Ovary (tissue), 7 donors: ENCODE measurements at regions not wholly inside any gene's neighbourhood (a gene's known extent, or its start where the extent isn't known, plus 50 kb on each side); places are given as distances from the start of the nearest gene placed in this dataset.

ENCODE experiments used
- DNase-seq, 5 donors: peaks; one replicate each; pipeline ENCODE4 v3.0.0-alpha.2; 2019 to 2020
- H3K27ac ChIP-seq, 2 donors: fragments of 200-600 bp; one replicate each; pipeline versions ENCODE4 v1.5.1 to v1.8.0; 2019 to 2022
- H3K27me3 ChIP-seq: fragments of 200-600 bp; one replicate; pipeline ENCODE4 v1.8.0; 2022
- H3K36me3 ChIP-seq: fragments of 200-600 bp; sonication (generic); one replicate; pipeline ENCODE4 v1.5.1; 2019
- H3K4me1 ChIP-seq: one replicate; pipeline ENCODE4 v1.8.1; 2013; ENCODE audit warnings: mild to moderate bottlenecking, moderate library complexity; ENCODE audit not compliant: insufficient read depth
- H3K4me3 ChIP-seq: fragments of 200-600 bp; sonication (generic); one replicate; pipeline ENCODE4 v1.5.1; 2017
- H3K9me3 ChIP-seq, 2 donors: fragments of 200-600 bp in 1 of 2; sonication (generic) in 1 of 2; one replicate each; pipeline versions ENCODE4 v1.5.1 to v1.8.1; 2013 to 2019; ENCODE audit warnings: mild to moderate bottlenecking in 1 of 2, moderate library complexity in 1 of 2
- EP300 ChIP-seq: sonication (generic); formaldehyde crosslinking; IDR thresholded peaks from one replicate; pipeline ENCODE4 v1.6.1; 2017; ENCODE audit warnings: antibody characterized with exemption
- POLR2A ChIP-seq: fragments of 450-650 bp; IDR thresholded peaks from one replicate; pipeline ENCODE4 v1.6.1; 2017; ENCODE audit warnings: antibody characterized with exemption, mild to moderate bottlenecking, moderate library complexity
- WGBS, 3 donors: extraction: QIAGEN DNeasy Blood & Tissue Kit in 1 of 3; methylation state at CpG; one replicate each; pipeline versions ENCODE4 v1.1.5 to v1.1.7; 2013 to 2017; 5-methylcytosine and 5-hydroxymethylcytosine counted together
- intact Hi-C, 4 donors: fragments of 100-400 bp; cut with DNase I; formaldehyde crosslinking; loops; one replicate each; pipeline versions ENCODE4 v1.11.0 to v1.15.1; 2022 to 2023
- TF ChIP-seq, protein P1 (sequence below), 3 donors: fragments of 450-650 bp in 2 of 3; fragments of 200-600 bp in 1 of 3; IDR thresholded peaks; one replicate each; pipeline versions ENCODE4 v1.5.1 to v1.8.0; 2016 to 2022; ENCODE audit warnings: antibody characterized with exemption in 3 of 3, mild to moderate bottlenecking in 1 of 3
- donor health status: DM: no; HTN: no; CAD: no; lungs with moderate emphysema.
- donor health status: DM: no; HTN: no; CAD: no.
- donor health status: Bipolar disorder and iron deficiency.
- donor health status: DM: no; HTN: no; CAD: no.
- donor health status: DM: yes; HTN: yes; CAD: no.

GRCh38 chr2:217008794-217009193 lies 148.9 kb upstream of the TNP1 start:
- Histone ChIP-seq H3K36me3 (no peaks in the 10 kb centered on the region), H3K4me3 (no peak overlapping the region), H3K9me3 (no peaks in the 10 kb centered on the region), H3K27me3 (no peaks in the 10 kb centered on the region), H3K4me1 (peaks cover 5% of the 10 kb centered on the region), H3K27ac (no peak overlapping the region)
- WGBS, 3 donors, result 40 to 74% (median 42%) methylated on average over 2 of the region's 2 CpGs
- TF ChIP-seq POLR2A, result no peak
- no peak for TF ChIP-seq EP300
- TF ChIP-seq, protein P1, sequence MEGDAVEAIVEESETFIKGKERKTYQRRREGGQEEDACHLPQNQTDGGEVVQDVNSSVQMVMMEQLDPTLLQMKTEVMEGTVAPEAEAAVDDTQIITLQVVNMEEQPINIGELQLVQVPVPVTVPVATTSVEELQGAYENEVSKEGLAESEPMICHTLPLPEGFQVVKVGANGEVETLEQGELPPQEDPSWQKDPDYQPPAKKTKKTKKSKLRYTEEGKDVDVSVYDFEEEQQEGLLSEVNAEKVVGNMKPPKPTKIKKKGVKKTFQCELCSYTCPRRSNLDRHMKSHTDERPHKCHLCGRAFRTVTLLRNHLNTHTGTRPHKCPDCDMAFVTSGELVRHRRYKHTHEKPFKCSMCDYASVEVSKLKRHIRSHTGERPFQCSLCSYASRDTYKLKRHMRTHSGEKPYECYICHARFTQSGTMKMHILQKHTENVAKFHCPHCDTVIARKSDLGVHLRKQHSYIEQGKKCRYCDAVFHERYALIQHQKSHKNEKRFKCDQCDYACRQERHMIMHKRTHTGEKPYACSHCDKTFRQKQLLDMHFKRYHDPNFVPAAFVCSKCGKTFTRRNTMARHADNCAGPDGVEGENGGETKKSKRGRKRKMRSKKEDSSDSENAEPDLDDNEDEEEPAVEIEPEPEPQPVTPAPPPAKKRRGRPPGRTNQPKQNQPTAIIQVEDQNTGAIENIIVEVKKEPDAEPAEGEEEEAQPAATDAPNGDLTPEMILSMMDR (IDR thresholded peaks at IDR 0.05), result no peak
- no peak for DNase-seq
- intact Hi-C loops, result no loop called here

DNA sequence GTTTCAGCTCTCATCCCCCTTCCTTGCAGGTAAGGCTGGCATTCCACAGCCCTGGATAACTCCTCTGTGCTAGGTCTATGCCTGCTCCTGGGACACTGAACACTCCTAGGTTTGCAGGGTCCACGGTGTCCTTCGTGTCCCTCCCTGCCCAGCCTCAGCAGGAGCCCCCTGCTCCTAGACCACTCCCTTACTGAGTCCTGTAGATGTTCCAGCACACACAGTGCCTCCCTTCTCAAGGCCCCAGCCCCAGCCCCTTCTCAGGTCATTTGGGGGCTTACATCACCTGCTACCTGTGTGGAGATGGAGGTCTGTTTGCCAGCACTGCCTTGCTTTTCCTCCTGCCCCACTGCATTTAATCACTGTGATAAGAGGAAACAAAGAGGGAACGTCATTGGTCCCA lies 146.4 kb upstream of the TNP1 start:
- no peak for DNase-seq
- 89 to 95% (median 90%) methylated on average over 3 of the region's 3 CpGs for WGBS, 3 donors

DNA sequence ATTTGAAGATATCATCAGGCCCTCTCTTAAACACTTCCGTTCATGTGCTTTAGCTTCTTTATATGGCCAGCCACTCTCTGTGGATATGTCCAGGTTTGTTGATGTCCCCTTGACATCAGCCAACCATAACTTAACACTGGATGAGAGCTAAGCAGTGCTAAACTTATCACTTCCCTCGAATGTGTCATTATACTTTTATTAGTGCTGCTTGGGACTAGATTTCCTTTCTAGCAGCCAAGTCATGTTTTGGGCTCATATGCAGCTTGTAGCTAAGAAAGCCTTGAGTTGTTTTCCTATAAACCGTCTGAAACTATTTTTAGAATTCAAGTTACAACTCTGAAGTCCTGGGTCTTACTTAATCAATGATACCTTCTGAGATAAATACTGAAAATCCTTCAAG lies 144.8 kb upstream of the TNP1 start:
- Histone ChIP-seq H3K4me3 (no peak overlapping the region), H3K36me3 (no peaks in the 10 kb centered on the region), H3K9me3 (no peaks in the 10 kb centered on the region), H3K27me3 (no peaks in the 10 kb centered on the region), H3K27ac (peak overlapping the region in 1 of 2 donors; percentile 63), H3K4me1 (peaks cover 5% of the 10 kb centered on the region)
- TF ChIP-seq EP300, result no peak
- intact Hi-C loops, result no loop called here
- WGBS, 3 donors, result 26 to 34% (median 34%) methylated on average over 3 of the region's 3 CpGs
- DNase-seq, result no peak

More for the DNA sequence above, 146.4 kb upstream of the TNP1 start:
- Histone ChIP-seq H3K4me3 (no peak overlapping the region), H3K36me3 (no peaks in the 10 kb centered on the region), H3K9me3 (no peaks in the 10 kb centered on the region), H3K27ac (no peak overlapping the region), H3K27me3 (no peaks in the 10 kb centered on the region), H3K4me1 (peaks cover 5% of the 10 kb centered on the region)
- intact Hi-C loops, result no loop called here
- TF ChIP-seq, protein P1 (IDR thresholded peaks at IDR 0.05), result no peak
- no peak for TF ChIP-seq POLR2A
- TF ChIP-seq EP300, result no peak

DNA sequence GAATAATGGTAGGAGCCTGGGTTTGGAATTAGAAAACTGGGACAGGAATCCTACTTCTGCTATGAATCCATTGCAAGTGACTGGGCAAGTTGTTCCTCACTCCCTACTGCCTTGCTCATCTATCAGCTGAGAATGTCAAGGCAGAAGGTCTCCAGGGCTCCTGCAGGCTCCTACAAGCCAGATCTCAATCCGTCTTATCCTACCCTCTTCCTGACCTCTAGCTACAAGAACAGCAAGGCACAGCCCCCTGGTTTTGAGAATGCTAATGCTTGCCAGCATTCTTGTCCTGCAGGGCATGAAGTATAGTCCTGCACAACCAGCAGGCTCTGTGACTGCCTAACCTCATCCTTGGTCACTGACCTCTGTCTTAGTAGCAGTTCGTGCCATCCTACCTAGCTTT lies 141.9 kb upstream of the TNP1 start:
- no peak overlapping the region for H3K4me3 ChIP-seq
- no peak for DNase-seq
- TF ChIP-seq EP300 (no peak), POLR2A (no peak)
- TF ChIP-seq, protein P1 (IDR thresholded peaks at IDR 0.05), result no peak
- H3K36me3 ChIP-seq, result no peaks in the 10 kb centered on the region
- no peaks in the 10 kb centered on the region for H3K27me3 ChIP-seq
- intact Hi-C loops, result no loop called here
- H3K4me1 ChIP-seq, result peaks cover 4% of the 10 kb centered on the region
- no peaks in the 10 kb centered on the region for H3K9me3 ChIP-seq
- H3K27ac ChIP-seq, result no peak overlapping the region
- 84 to 90% (median 89%) methylated on average over 2 of the region's 2 CpGs for WGBS, 3 donors

DNA sequence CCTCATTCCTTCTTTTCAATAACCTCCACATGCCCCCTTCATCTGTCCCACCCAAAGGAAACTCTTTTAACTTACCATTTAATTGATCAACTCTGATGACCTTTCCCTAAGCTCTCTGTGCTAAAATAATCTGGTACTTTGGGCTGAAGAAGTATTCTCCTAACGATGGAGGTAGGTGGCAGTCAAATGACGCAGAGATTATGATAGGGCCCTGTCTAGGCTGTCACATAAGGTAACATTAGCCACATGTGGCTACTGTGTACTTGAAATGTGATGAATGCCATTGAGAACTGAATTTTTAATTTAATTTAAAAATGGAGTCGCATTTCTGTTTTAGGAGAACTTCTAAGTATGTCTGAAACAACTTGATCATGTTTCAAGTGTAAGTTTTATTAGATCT lies 140.5 kb upstream of the TNP1 start:
- H3K27ac ChIP-seq, result no peak overlapping the region
- intact Hi-C loops, result no loop called here
- no peaks in the 10 kb centered on the region for H3K36me3 ChIP-seq
- 61 to 84% (median 71%) methylated on average over 3 of the region's 3 CpGs for WGBS, 3 donors
- peaks cover 6% of the 10 kb centered on the region for H3K4me1 ChIP-seq
- no peaks in the 10 kb centered on the region for H3K27me3 ChIP-seq
- DNase-seq, result no peak
- TF ChIP-seq, protein P1 (IDR thresholded peaks at IDR 0.05), result no peak
- TF ChIP-seq POLR2A (no peak), EP300 (no peak)
- no peak overlapping the region for H3K4me3 ChIP-seq
- no peaks in the 10 kb centered on the region for H3K9me3 ChIP-seq
